ENCODE measurements at regions not wholly inside any gene's neighbourhood (a gene's known extent, or its start where the extent isn't known, plus 50 kb on each side); places are given as distances from the start of the nearest gene placed in this dataset.

DNA sequence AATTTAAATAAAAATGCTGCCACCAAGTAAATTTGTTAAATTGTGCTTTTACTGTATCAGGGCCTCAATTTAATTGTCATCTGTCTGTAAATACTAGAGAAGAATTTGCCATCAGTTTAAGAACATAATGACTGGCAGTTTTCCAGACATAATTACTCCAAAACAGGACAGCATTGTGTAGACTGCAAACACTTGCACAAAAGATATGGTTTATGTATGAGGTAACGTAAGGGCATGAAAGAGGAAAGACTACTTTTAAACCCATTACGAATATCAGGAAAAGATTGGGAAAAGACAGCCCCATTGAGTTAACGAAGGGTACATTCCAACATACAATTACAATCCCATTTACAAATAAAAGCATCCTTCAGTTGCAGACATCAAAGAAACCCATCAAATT, 59.8 kb upstream of the KRR1 start:
- intact Hi-C loops (cut with DNase I): no loop called here
- DNase-seq (ENCODE audit: low spot score): no peak

GRCh38 chr12:75568801-75569200, 57.4 kb upstream of the KRR1 start:
- no peak for DNase-seq (ENCODE audit: low spot score)
- intact Hi-C loops (cut with DNase I): no loop called here

DNA sequence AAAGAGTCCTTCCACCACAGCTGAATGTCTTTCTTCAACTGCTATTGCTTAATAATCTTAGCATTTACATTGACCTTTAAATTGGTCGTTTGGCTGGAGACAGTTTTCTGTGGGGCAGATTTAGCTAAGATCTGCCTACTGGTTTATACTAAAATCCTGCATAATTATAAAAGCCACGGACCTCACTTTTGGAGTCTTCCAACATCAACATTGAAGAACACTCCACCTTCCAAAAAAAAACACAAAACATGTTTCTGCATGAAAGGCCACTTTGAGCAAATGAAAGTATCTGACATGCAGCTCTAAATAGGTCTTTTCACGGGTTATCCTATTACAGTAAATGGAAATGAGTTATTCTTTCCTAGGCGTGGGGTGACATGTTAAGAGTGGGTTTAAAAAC, 57.0 kb upstream of the KRR1 start:
- DNase-seq (ENCODE audit: low spot score): no peak
- intact Hi-C loops (cut with DNase I): no loop called here

DNA sequence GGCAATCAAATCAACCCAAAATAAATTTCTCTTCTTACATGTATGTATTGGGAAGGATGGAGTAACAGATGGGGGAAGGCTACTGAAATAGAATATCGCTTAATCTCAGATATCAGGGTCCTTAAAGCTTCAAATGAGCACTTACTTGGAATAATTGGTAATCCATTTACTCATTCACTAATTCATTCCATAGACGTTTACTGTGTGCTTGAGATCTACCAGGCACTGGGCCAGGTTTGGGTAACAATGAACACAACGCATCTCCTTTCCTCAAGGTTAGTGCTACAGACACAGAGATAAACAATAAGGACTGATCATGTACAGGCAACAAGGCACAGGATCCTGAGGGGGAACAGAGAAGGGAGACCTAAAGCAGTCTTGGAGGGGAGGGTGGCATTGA, 54.4 kb upstream of the KRR1 start:
- DNase-seq (ENCODE audit: low spot score): no peak
- intact Hi-C loops (cut with DNase I): no loop called here

DNA sequence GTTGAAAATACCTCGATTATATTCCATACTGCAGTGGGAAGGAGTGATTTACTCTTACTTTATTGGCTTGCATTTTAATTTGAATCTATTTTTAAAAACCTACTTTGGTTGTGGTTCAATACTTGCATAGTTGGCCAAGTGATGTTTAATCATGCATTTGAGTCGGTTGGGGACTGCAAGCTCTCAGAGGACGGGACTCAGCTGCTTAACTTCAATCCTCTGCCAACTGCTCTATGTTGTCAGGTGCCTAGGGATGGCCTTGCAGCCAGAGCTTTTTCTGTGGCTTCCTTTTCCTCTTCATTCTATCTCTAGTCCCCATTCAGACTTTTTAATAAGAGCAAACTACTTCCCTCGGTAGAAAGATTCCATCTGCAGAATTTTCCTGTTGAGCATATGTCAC, 53.4 kb upstream of the KRR1 start:
- intact Hi-C loops (cut with DNase I): no loop called here
- DNase-seq (ENCODE audit: low spot score): no peak

DNA sequence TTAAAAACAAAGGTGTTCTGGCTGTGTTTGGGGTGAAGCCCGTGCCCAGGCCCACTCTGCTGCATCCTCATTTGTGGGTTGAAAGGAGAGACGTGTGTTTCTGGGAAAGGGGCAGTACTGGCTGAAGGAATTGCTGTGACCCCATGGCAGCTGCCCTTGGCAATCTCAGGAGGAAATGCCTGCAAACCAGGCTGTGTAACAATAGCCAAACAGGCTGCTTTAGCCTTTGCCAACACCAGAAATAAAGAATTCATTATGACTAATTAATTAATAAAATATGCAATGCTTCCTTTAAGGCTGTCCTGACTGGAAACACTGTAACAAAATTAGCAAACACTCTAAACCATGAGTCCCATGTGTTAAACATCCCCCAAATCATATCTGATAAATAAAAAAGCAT, 53.0 kb upstream of the KRR1 start:
- intact Hi-C loops (cut with DNase I): no loop called here

DNA sequence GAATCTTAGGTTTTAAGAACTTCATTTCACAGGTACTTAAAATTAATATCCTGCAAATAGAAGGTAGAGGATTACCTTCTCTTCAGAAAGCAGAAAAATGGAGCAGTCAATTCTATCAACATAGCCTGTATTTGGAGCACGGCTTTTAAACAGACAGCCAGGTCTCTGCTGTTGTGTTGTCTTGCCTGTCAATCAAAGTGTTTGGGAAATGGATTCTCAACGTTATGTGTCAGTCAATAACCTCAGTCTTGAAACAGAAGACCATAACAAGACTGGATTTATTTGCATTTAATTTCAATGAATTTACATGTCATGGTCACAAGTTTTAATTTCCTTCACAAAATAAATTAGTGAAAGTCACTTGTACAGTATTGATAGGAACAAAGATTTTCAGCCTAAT, 51.9 kb upstream of the KRR1 start:
- intact Hi-C loops (cut with DNase I): no loop called here
- no peak for DNase-seq (ENCODE audit: low spot score)

More for the DNA sequence above, 53.0 kb upstream of the KRR1 start:
- DNase-seq (ENCODE audit: low spot score): no peak

DNA sequence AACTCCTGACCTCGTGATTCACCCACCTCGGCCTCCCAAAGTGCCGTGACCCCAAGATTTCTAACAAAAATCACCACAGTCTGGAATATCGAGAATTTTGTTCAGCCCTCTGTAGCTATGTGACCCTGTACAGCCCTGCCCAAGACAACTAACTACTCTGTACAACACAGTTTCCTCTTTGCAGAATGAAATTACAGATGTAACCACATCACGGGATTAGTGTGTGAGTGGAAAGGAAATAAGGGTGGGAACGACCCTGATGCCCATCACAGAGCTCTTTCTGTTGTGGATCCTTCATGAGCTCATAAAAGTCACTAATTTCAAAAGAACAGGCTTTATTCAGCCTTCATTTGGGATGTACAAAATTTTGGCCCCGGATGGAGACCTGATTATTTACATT, 50.5 kb upstream of the KRR1 start:
- intact Hi-C loops (cut with DNase I): no loop called here
- no peak for DNase-seq (ENCODE audit: low spot score)

Data from posterior vena cava (tissue), 2 donors.